ENCODE measurements at regions not wholly inside any gene's neighbourhood (a gene's known extent, or its start where the extent isn't known, plus 50 kb on each side); places are given as distances from the start of the nearest gene placed in this dataset.

DNA sequence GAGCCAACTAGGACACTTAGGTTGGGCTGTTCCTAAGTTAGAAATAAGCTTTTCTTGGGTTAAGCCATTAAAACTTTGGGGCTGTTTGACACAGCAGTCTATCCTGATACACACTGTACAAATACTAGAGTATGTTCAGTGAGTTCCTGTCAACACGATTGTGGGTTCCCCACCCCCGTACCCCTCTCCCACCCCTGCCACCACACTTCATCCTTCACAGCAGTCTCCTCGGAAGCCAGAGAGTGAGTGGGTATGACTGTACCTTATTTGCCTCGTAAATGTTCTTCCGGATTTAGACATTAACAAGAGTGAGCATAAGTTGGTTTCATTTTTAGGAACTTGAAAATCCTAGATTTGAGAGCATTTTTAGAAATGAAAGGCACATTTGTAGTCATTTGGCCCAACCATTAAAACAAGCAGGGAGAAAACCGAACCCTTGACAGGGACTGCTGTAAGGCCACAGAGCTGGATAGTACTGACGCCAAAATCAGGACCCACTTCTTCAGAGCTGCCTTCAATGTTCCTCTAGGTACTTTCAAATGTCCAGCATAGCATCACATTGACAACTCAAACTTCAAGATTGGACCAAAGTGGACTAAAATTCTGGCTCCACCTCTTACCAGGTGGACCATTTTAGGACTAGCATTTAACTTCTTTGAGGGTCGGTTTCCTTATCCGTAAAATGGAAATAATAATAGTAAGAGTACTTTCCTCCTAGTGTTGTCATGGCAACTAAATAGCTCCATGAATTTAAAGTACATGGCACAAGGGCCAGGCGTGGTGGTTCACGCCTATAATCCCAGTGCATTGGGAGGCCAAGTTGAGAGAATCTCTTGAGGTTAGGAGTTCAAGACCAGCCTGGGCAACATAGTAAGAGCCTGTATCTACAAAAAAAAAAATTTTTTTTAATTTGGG lies 166.3 kb upstream of the SERTAD2 start:
- TF ChIP-seq EP300 (IDR thresholded peaks at IDR 0.05; ENCODE audit: borderline replicate concordance) (no peak), TCF12 (IDR thresholded peaks at IDR 0.05; ENCODE audit: low read depth) (no peak), CEBPB (IDR thresholded peaks at IDR 0.05) (no peak), FOXM1 (IDR thresholded peaks at IDR 0.05; ENCODE audit: borderline replicate concordance, low read depth) (no peak), MAX (IDR thresholded peaks at IDR 0.05) (no peak), EGR1 (IDR thresholded peaks at IDR 0.05) (no peak), RAD21 (IDR thresholded peaks at IDR 0.05; ENCODE audit: low read depth) (no peak), ZBTB7A (IDR thresholded peaks at IDR 0.05; ENCODE audit: low read depth) (no peak), REST (IDR thresholded peaks at IDR 0.05; ENCODE audit: low read depth) (no peak), TAF1 (IDR thresholded peaks at IDR 0.05; ENCODE audit: low read depth) (no peak), NFIC (IDR thresholded peaks at IDR 0.05) (no peak), YY1 (IDR thresholded peaks at IDR 0.05; ENCODE audit: low read depth) (no peak)

Data from Ishikawa (cell line).